ENCODE measurements at regions not wholly inside any gene's neighbourhood (a gene's known extent, or its start where the extent isn't known, plus 50 kb on each side); places are given as distances from the start of the nearest gene placed in this dataset.
A peak's percentile ranks its signal among the peaks of the same experiment; 100 is the strongest.

DNA sequence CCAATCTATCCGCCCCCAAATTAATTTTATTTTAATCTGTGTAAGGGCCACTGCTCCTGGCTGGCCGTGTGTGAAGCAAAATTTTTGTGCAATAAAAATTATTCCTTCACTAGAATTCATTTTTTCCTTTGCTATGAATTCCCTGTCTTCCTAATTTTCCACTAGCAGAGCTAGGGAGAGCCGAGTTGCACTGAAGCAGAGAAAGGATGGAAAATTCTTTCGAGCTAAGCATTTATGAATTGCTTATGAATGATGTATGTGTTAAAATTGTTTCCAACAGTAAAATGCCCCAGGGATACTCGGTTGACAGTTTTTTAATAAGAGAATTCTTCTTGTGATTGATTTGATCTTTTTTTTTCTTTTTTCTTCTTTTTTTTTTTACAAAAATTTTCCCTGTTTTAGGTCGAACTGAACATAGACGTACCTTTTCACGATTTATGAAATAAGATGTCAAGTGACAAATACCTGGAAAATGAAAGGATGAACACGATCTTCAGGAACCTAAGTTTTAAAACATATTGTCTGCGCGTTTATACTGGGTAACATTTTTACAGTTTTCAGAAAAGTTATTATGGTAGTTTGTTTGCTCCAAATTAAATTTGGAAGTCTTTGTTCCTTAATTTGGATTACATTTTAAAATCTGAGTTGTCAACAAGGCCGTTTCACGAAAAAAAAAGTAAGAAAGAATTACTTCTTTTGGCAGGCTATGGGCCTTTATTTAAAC, 288.8 kb upstream of the NFE2L3 start:
- H3K4me1 Mint-ChIP-seq, result peaks cover 0 to 8% (median 4%) of the 10 kb centered on the region in 3 donors
- H3K27me3 Mint-ChIP-seq, result peaks cover 37 to 55% (median 47%) of the 10 kb centered on the region in 3 donors
- peaks cover 3 to 40% (median 19%) of the 10 kb centered on the region in 7 donors for H3K9me3 Mint-ChIP-seq

DNA sequence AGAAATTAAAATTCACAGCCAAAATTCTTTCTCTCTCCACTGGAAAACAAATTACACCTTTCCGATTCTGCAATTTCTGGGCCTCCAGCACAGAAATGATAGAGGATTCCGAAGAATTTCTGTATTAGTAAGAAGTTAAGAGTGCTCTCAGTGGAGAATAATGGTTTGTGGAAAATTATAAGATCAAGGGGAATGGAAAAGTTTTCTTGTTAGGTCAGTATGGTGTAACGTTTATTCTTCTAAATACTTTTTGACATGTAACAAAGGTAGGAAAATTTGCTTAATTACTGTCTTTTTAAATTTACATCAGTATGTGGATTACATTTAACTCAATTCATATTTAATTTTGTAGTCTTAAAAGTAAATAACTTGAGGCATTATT, 288.3 kb upstream of the NFE2L3 start:
- Mint-ChIP-seq H3K27ac (peak overlapping the region in 4 of 6 donors; percentile 31 to 94 (median 88)), H3K4me3 (peak overlapping the region in 2 of 8 donors; percentile 29 to 72)

More for the DNA sequence above, 288.8 kb upstream of the NFE2L3 start:
- no peak for DNase-seq
- H3K4me3 Mint-ChIP-seq, result peak overlapping the region in 3 of 8 donors; percentile 25 to 72 (median 37)
- peaks cover 10 to 11% of the 10 kb centered on the region in 2 donors for H3K36me3 Mint-ChIP-seq
- H3K27ac Mint-ChIP-seq, result peak overlapping the region in 5 of 6 donors; percentile 33 to 94 (median 78)
- no peak for ATAC-seq (ENCODE audit: low read depth in 2 of 2)

DNA sequence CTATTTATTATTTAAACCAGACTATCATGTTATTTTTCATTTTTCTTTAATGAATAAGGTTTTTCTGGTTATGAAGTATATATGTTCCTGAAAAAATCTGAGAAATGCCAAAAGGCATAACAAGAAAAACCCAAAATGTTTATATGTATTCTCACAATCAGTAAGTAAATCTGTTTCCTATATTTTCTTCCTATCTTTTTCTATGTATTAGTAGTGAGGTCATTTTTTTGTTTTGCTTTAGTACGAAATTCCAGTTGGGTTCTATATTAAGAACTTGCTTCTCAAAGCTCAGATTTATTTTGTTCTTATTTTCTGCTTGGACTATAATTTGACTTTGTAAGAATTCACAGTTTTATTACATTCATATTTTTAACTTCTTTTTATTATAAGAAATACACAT, 287.5 kb upstream of the NFE2L3 start:
- ATAC-seq (ENCODE audit: low read depth in 2 of 2) (no peak), DNase-seq (no peak)
- H3K4me3 Mint-ChIP-seq, result no peak overlapping the region
- H3K4me1 Mint-ChIP-seq, result peaks cover 0 to 4% (median 4%) of the 10 kb centered on the region in 3 donors
- peaks cover 6 to 10% of the 10 kb centered on the region in 2 donors for H3K36me3 Mint-ChIP-seq
- H3K27ac Mint-ChIP-seq, result no peak overlapping the region
- H3K27me3 Mint-ChIP-seq, result peaks cover 46 to 62% (median 60%) of the 10 kb centered on the region in 3 donors
- peaks cover 3 to 38% (median 16%) of the 10 kb centered on the region in 7 donors for H3K9me3 Mint-ChIP-seq

More for the DNA sequence above, 288.3 kb upstream of the NFE2L3 start:
- peaks cover 3 to 40% (median 19%) of the 10 kb centered on the region in 7 donors for H3K9me3 Mint-ChIP-seq
- no peak for DNase-seq
- no peak for ATAC-seq (ENCODE audit: low read depth in 2 of 2)
- peaks cover 0 to 8% (median 4%) of the 10 kb centered on the region in 3 donors for H3K4me1 Mint-ChIP-seq
- peaks cover 10 to 11% of the 10 kb centered on the region in 2 donors for H3K36me3 Mint-ChIP-seq
- H3K27me3 Mint-ChIP-seq, result peaks cover 43 to 61% (median 52%) of the 10 kb centered on the region in 3 donors

DNA sequence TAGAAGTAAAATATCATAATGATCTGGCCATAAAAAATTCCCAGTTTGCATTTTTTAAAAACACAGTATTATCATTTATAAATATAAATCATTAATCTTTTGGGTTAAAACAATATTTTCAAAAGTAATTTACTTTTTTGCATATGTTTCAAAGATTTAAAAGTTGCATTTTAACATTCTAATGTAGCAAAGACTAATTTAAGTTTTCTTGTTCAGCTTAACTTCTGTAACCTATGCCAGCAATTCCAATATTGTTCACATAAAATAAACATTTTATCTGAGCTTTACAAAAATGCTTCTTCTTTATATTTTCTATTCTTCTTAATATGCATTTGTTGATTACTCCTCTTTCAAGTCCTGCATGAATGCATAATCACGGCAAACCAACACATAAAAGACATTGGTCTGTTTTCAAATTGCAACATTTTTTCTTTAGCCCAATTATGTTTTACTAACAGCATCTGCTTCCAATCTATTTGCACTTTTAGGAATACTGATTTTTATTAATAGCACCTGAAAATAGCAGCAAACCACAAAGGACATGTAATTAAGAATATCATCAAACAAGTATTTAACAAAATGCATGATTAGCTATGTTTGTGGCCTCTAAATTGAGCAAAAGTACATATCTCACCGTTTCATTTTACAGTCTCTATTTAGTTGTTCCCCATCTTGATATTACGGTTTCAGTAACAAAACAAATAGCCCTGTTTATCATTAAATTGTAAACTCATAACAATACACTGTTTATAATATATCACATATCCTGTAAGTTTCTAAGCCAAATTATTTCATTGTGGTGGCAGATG, 286.9 kb upstream of the NFE2L3 start:
- Mint-ChIP-seq H3K27me3 (peaks cover 46 to 67% (median 60%) of the 10 kb centered on the region in 3 donors), H3K27ac (peak overlapping the region in 2 of 6 donors; percentile 3 to 18), H3K36me3 (peaks cover 0 to 5% of the 10 kb centered on the region in 2 donors), H3K9me3 (peaks cover 0 to 31% (median 10%) of the 10 kb centered on the region in 7 donors), H3K4me1 (peaks cover 0 to 4% (median 4%) of the 10 kb centered on the region in 3 donors), H3K4me3 (peak overlapping the region in 1 of 8 donors; percentile 62)
- ATAC-seq (ENCODE audit: low read depth in 2 of 2) (no peak), DNase-seq (no peak)

DNA sequence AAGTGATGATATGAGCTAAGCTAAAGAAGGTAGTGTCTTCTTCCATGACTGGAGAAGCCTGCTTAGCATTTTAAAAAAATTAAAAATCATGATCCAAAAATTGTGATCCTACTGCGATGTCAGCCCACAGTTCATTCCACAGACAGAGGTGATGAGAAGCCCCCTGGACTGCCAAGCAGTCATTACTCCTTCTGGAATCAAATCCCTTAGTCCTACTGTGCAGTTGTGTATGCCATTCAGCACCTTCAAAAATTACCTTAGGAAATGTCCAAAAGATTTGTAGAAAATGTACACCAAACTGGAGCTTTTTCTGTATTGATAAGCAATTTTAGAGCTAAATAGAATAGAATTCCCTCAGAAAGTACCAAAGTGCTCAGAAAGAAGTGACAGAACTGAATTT, 283.5 kb upstream of the NFE2L3 start:
- no peak overlapping the region for H3K27ac Mint-ChIP-seq
- no peak for ATAC-seq (ENCODE audit: low read depth in 2 of 2)

DNA sequence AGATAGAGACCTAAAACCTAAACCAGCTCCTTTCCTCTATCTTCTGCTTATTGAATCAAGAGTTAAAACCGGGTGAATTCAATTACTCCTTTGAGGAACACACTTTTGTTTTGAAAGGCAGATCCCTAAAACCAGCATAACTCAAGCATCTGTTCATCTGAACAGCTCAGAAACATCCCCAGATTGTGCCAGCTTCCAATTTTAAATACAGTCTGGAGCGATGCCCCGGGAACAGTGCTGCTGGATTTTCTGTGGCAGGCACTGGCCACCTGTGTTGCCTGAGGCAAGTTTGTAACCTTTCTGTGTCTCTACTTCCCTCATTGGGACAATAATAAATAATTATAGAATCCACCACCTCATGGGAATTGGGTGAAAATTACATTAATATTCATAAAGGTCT, 281.4 kb upstream of the NFE2L3 start:
- DNase-seq (no peak), ATAC-seq (ENCODE audit: low read depth in 2 of 2) (no peak)
- Mint-ChIP-seq H3K27ac (no peak overlapping the region), H3K36me3 (peaks cover 0 to 3% of the 10 kb centered on the region in 2 donors), H3K27me3 (peaks cover 72 to 79% (median 74%) of the 10 kb centered on the region in 3 donors), H3K4me1 (no peaks in the 10 kb centered on the region), H3K9me3 (peaks cover 0 to 2% (median 0%) of the 10 kb centered on the region in 7 donors), H3K4me3 (no peak overlapping the region)

More for the DNA sequence above, 283.5 kb upstream of the NFE2L3 start:
- Mint-ChIP-seq H3K4me1 (no peaks in the 10 kb centered on the region), H3K27me3 (peaks cover 56 to 74% (median 70%) of the 10 kb centered on the region in 3 donors), H3K4me3 (no peak overlapping the region), H3K9me3 (peaks cover 0 to 3% (median 0%) of the 10 kb centered on the region in 7 donors), H3K36me3 (no peaks in the 10 kb centered on the region)
- DNase-seq, result no peak

DNA sequence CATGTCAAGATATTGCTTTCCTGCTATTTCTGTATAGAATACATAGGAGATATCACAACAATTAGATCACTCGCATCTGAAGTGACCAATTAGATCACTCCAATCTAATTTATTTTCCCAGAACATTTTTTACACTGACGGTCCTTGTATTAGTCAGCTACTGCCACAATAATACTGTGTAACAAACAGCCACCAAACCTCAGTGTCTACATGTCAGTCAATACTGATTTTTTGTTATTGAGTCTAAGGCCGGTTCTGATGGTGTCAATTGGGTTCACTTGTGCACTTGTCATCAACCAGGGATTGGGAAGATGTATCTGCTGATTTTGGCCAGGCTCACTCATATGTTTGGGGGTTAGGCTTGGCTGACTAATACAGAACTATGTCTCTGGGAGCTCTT, 275.9 kb upstream of the NFE2L3 start:
- no peak for ATAC-seq (ENCODE audit: low read depth in 2 of 2)
- no peak for DNase-seq
- Mint-ChIP-seq H3K27me3 (peaks cover 68 to 89% (median 80%) of the 10 kb centered on the region in 3 donors), H3K9me3 (peaks cover 0 to 8% (median 2%) of the 10 kb centered on the region in 7 donors), H3K27ac (no peak overlapping the region), H3K4me1 (peaks cover 0 to 7% (median 5%) of the 10 kb centered on the region in 3 donors), H3K4me3 (no peak overlapping the region), H3K36me3 (peaks cover 0 to 7% of the 10 kb centered on the region in 2 donors)

DNA sequence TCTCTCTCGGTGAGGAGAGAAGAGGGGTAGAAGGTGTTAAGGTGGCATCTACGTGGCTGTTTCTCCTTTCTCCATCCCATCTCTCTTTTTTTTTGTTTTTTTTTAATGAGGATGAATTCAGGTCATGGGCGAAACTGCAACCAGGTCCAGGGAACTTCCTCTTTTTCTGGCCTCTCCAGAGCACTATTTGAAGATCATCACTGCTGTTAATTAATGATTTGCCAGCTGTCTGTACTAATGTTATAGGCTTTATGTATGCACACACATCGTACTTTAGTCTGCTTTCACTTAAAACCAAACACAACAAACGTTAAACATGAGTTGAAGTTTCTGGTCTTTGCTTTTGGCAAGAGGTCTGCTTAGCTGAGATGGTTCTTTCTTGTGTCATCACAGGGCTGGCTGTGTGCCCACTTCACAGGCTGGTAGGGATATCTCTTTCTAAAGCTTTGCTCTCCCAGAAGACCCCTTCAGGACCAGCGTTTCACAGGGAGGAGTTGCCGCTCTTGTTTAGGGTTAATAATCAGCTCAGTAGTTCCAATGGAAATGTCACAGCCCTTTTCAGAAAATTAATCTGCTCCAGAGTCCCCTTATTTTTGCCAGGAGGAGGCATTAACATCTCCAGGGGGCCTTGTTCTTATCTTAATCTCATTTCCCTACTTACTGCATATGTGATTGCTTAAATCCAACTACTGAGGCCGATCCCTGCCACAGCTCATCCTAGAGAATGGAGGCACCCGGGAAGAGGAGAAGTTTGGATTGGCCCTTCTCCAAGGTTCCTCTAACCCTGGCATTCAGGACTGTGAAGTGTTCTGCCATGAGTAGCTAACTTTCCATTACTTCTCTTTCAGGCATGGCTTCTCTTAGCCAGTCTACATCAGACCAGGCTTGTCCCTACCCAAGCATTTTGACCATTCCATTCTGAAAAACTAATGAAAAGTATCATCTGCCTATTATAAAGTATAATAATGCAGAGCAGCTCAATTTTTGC, 273.9 kb upstream of the NFE2L3 start:
- H3K9me3 Mint-ChIP-seq, result peaks cover 0 to 8% (median 2%) of the 10 kb centered on the region in 7 donors
- ATAC-seq (ENCODE audit: low read depth in 2 of 2), result no peak
- H3K27me3 Mint-ChIP-seq, result peaks cover 65 to 90% (median 77%) of the 10 kb centered on the region in 3 donors
- DNase-seq, result no peak
- peaks cover 0 to 7% (median 5%) of the 10 kb centered on the region in 3 donors for H3K4me1 Mint-ChIP-seq
- H3K4me3 Mint-ChIP-seq, result no peak overlapping the region
- H3K36me3 Mint-ChIP-seq, result peaks cover 0 to 7% of the 10 kb centered on the region in 2 donors
- no peak overlapping the region for H3K27ac Mint-ChIP-seq

DNA sequence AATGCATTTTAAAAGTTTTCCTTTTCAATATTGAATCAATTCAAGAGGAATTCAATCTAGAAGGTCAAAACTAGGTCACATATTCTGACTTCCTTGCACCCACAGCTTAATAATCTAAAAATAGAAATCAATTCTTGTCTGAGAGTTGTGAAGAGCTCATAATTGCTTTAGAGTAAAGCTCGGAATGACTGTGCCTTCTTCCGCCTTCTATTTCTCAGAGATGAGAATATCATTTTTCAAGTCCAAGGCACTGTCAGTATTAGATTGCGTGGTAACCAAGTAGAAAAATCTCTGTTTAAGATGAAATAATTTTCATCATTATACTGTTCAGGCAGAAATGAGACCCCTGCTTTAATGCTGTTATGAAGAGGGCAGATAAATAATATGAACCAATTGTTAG, 272.2 kb upstream of the NFE2L3 start:
- H3K4me3 Mint-ChIP-seq, result no peak overlapping the region
- peaks cover 68 to 94% (median 77%) of the 10 kb centered on the region in 3 donors for H3K27me3 Mint-ChIP-seq
- no peak overlapping the region for H3K27ac Mint-ChIP-seq
- peaks cover 0 to 8% (median 2%) of the 10 kb centered on the region in 7 donors for H3K9me3 Mint-ChIP-seq
- no peak for DNase-seq
- ATAC-seq (ENCODE audit: low read depth in 2 of 2), result no peak
- peaks cover 0 to 7% (median 5%) of the 10 kb centered on the region in 3 donors for H3K4me1 Mint-ChIP-seq
- peaks cover 0 to 7% of the 10 kb centered on the region in 2 donors for H3K36me3 Mint-ChIP-seq

DNA sequence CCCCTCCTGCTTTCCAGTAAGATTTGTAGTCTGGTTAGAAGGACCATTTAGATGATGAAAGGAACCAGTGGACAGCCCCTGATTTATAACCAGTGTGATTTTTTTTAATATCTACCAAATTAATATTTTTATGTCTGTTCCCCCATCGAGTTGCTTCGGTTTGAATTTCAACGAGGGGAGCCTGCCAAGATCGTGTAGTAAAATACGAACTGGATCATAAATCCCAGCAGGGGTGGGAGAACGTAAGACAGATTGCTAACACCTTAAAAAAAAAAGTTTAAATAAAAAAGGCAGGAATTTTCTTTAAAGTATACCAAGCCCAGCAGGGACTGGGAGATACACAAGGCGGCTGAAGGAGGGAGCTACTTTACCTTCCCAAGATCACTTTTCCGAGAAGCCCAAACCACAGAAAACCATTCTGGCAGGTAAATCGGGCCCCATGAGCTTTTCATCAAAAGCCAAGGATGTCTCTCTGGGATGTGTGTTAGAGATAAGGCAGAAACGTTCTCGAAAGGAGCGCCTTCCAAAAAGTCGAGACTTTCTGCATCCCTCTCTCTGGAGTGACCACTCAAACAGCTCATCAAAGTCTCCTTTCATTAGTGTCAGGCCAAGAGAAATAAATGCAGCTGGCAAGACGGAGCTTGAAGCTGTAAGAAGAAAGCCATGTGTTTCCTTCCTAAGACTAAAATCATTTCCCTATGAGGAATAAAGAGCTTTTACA, 270.5 kb upstream of the NFE2L3 start:
- peaks cover 65 to 94% (median 70%) of the 10 kb centered on the region in 3 donors for H3K27me3 Mint-ChIP-seq
- ATAC-seq (ENCODE audit: low read depth in 2 of 2), result no peak
- DNase-seq, result no peak

DNA sequence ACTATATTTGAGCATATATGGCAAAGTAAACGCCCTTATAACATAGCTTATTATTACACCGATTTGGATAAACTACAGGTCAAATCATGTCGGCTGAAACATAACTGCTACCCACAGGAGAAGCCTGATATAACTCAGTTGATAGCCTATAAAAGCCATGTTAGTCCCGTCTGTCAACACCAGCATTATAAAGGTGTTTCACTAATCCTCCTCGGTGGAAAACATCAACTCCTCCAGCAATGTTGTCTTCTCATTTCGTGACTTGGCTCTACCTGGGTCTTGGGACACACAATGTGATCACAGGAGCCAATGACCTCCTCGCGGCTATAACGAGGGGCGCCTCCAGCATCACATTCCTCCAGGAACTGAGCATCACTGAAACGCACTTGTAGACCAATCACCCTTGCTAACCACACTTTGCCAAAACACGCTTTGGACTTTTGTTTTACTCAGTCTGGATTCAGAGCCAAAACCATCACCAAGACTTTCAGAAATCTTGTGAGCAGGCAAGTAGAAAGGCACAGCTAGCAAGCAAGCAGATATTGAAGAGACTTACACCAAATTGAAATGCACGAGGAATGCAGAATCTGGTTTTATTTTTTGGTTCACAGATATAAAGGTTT, 269.7 kb upstream of the NFE2L3 start:
- Mint-ChIP-seq H3K4me3 (no peak overlapping the region), H3K9me3 (no peaks in the 10 kb centered on the region), H3K36me3 (no peaks in the 10 kb centered on the region), H3K4me1 (peaks cover 3 to 7% (median 5%) of the 10 kb centered on the region in 3 donors), H3K27ac (no peak overlapping the region), H3K27me3 (peaks cover 62 to 94% (median 64%) of the 10 kb centered on the region in 3 donors)
- ATAC-seq (ENCODE audit: low read depth in 2 of 2) (no peak), DNase-seq (no peak)

More for the DNA sequence above, 270.5 kb upstream of the NFE2L3 start:
- Mint-ChIP-seq H3K4me1 (peaks cover 3 to 7% (median 5%) of the 10 kb centered on the region in 3 donors), H3K27ac (peak overlapping the region in 1 of 6 donors; percentile 23), H3K9me3 (no peaks in the 10 kb centered on the region), H3K4me3 (no peak overlapping the region), H3K36me3 (no peaks in the 10 kb centered on the region)

All from naive B cell (primary cell).